ENCODE measurements at regions not wholly inside any gene's neighbourhood (a gene's known extent, or its start where the extent isn't known, plus 50 kb on each side); places are given as distances from the start of the nearest gene placed in this dataset.

- no peak for TF ChIP-seq CTCF (IDR thresholded peaks at IDR 0.05)
- H3K27me3 Mint-ChIP-seq (ENCODE audit: low read depth), result no peaks in the 10 kb centered on the region
- no peak for DNase-seq (ENCODE audit: low spot score)
- peaks cover 4% of the 10 kb centered on the region for H3K9me3 Mint-ChIP-seq (ENCODE audit: low read depth)
- H3K27ac Mint-ChIP-seq (ENCODE audit: unreplicated experiment), result no peak overlapping the region
- no peaks in the 10 kb centered on the region for H3K36me3 Mint-ChIP-seq (ENCODE audit: low read depth)
- peaks cover 9% of the 10 kb centered on the region for H3K4me1 Mint-ChIP-seq (ENCODE audit: low read depth)
- no peak overlapping the region for H3K4me3 Mint-ChIP-seq (ENCODE audit: unreplicated experiment)
These were observed 1017.3 kb upstream of the PCDH20 start for GRCh38 chr13:62432906-62433305.

DNA sequence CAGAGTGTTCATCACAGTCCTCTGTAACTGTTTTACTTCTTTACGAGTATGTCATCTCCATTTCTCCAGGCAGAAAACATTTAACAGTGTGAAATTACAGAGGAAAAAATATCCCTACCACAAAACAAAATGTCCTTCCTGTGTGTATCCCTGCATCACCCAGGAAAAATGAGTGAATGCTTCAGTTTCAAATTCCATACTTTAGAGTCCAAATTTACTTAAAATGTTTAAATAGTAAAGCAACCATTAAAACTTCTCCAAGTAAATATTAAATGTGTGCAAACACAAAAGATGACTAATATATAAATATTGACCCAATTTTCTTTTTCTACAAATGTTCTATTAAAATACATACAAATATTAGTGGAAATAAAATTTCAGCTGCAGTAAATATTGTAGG lies 1016.6 kb upstream of the PCDH20 start:
- Mint-ChIP-seq H3K4me1 (ENCODE audit: low read depth) (peaks cover 9% of the 10 kb centered on the region), H3K4me3 (ENCODE audit: unreplicated experiment) (no peak overlapping the region), H3K9me3 (ENCODE audit: low read depth) (peaks cover 4% of the 10 kb centered on the region), H3K27me3 (ENCODE audit: low read depth) (no peaks in the 10 kb centered on the region), H3K36me3 (ENCODE audit: low read depth) (no peaks in the 10 kb centered on the region), H3K27ac (ENCODE audit: unreplicated experiment) (no peak overlapping the region)
- no peak for DNase-seq (ENCODE audit: low spot score)
- no peak for TF ChIP-seq CTCF (IDR thresholded peaks at IDR 0.05)

GRCh38 chr13:62431852-62432251 lies 1016.2 kb upstream of the PCDH20 start:
- Mint-ChIP-seq H3K27ac (ENCODE audit: unreplicated experiment) (no peak overlapping the region), H3K27me3 (ENCODE audit: low read depth) (no peaks in the 10 kb centered on the region), H3K9me3 (ENCODE audit: low read depth) (peaks cover 4% of the 10 kb centered on the region), H3K4me3 (ENCODE audit: unreplicated experiment) (no peak overlapping the region), H3K36me3 (ENCODE audit: low read depth) (no peaks in the 10 kb centered on the region), H3K4me1 (ENCODE audit: low read depth) (peaks cover 9% of the 10 kb centered on the region)
- TF ChIP-seq CTCF (IDR thresholded peaks at IDR 0.05), result no peak
- no peak for DNase-seq (ENCODE audit: low spot score)

- Mint-ChIP-seq H3K4me3 (ENCODE audit: unreplicated experiment) (no peak overlapping the region), H3K9me3 (ENCODE audit: low read depth) (peaks cover 2% of the 10 kb centered on the region), H3K27ac (ENCODE audit: unreplicated experiment) (no peak overlapping the region), H3K36me3 (ENCODE audit: low read depth) (no peaks in the 10 kb centered on the region), H3K27me3 (ENCODE audit: low read depth) (no peaks in the 10 kb centered on the region), H3K4me1 (ENCODE audit: low read depth) (peaks cover 4% of the 10 kb centered on the region)
- no peak for TF ChIP-seq CTCF (IDR thresholded peaks at IDR 0.05)
- DNase-seq (ENCODE audit: low spot score), result no peak
These were observed 1003.2 kb upstream of the PCDH20 start for GRCh38 chr13:62418872-62419271.

- TF ChIP-seq CTCF (IDR thresholded peaks at IDR 0.05), result no peak
- Mint-ChIP-seq H3K27me3 (ENCODE audit: low read depth) (no peaks in the 10 kb centered on the region), H3K9me3 (ENCODE audit: low read depth) (peaks cover 2% of the 10 kb centered on the region), H3K36me3 (ENCODE audit: low read depth) (no peaks in the 10 kb centered on the region), H3K27ac (ENCODE audit: unreplicated experiment) (no peak overlapping the region), H3K4me3 (ENCODE audit: unreplicated experiment) (no peak overlapping the region), H3K4me1 (ENCODE audit: low read depth) (peaks cover 4% of the 10 kb centered on the region)
- DNase-seq (ENCODE audit: low spot score), result no peak
These were observed 1002.7 kb upstream of the PCDH20 start for GRCh38 chr13:62418376-62418775.
